ENCODE measurements at regions not wholly inside any gene's neighbourhood (a gene's known extent, or its start where the extent isn't known, plus 50 kb on each side); places are given as distances from the start of the nearest gene placed in this dataset.
"Not testable (repeated sequence)": the region's sequence is repeated elsewhere in the genome, so short reads cannot be mapped to it uniquely, and the experiment has no call there.

DNA sequence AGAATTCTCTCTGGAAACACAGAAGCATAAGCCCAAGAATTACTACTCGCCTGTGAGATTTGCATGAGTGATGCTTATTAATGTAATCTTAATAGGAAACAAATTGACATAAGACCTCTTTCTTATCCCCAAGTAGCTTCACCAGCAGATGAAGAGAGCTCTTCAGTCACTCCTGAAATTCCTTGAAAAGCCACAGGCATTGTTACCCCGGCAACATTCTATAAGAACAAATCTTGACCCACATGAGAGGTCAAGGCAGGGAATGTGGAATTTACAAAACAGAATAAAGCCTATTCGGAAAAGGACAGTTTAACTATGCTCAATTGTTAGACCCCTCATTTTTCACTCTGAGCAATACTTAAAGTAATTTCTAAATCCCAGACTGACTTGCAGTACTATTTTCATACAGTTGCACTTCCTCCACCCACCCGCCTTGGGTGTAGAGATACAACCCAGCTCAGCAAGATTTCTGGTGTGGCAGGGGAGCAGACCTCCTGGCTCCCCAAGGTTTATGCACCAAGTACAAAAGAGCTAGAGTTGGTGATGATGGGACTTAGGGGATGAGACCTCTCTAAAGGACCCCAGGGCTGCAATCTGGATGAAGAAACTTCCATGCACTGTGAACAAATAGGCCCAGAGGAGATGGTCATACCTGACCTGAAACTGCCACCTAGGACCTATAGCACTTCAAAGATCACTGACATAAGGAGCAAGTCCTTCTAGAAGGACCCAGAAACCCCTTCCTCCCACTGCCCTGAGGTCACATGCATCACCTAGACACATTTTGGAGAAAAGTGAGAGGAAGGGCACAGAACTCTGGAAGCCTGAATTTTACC is 242.1 kb downstream of the ZNF608 start:
- DNase-seq = no peak

DNA sequence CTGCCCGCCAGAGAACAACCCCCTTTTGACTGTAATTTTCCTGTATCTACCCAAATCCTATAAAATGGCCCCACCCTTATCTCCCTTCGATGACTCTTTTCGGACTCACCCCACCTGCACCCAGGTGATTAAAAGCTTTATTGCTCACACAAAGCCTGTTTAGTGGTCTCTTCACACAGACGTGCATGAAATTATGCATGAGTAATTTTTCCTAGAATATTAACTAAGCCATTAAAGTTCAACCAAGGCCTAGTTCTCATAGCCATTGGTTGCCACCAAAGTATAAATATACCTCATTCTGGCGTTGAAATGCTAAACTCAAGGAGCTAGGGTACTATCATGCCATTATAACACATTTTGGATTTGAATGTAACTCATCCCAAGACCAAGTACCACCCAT is 243.9 kb downstream of the ZNF608 start:
- no peak for DNase-seq

DNA sequence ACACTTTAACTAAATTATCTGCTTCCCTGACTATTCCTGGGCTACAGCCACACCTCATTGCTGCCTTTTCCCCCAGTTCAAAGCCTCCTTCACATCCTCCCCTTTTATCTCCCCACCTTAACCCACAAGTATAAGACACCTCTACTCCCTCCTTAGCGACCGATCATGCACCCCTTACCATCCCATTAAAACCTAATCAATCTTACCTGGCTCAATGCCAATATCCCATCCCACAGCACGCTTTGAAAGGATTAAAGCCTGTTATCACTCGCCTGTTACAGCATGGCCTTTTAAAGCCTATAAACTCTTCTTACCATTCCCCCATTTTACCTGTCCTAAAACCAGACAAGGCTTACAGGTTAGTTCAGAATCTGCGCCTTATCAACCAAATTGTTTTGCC is 246.6 kb downstream of the ZNF608 start:
- not testable (repeated sequence) for DNase-seq

DNA sequence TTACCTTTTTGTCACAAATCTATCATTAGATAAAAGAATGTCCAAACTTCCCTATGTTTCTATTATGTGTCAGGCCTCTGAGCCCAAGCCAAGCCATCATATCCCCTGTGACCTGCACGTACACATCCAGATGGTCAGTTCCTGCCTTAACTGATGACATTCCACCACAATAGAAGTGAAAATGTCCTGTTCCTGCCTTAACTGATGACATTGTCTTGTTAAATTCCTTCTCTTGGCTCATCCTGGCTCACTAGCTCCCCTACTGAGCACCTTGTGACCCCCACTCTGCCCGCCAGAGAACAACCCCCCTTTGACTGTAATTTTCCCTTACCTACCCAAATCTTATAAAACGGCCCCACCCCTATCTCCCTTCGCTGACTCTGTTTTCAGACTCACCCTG is 249.5 kb downstream of the ZNF608 start:
- DNase-seq = not testable (repeated sequence)

DNA sequence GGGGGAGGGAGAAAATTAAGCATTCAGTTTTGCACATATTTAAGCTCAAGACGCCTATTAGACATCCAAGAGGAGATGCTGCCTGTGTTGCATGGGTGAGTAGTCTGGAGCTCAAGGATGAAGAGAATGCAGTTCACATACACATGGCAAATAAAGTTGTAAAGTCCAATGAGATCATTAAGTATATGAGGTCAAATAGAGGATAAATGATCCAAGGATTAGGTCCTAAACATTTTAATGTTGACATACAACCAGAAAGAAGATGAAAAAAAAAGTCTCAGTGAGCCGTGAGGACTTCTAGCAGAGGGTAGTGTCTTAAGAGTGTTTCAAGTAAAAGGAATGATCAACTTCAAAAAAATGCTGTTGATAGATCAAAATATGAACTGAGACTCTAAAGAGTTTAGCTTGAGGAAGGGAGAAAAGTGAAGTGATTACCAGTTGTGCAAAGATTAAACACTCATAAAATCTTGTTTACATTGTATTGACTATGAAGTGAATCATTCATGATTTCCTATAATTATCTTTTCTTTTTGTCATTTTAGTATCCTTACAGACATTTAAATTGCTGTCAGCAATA is 251.8 kb downstream of the ZNF608 start:
- DNase-seq = no peak

DNA sequence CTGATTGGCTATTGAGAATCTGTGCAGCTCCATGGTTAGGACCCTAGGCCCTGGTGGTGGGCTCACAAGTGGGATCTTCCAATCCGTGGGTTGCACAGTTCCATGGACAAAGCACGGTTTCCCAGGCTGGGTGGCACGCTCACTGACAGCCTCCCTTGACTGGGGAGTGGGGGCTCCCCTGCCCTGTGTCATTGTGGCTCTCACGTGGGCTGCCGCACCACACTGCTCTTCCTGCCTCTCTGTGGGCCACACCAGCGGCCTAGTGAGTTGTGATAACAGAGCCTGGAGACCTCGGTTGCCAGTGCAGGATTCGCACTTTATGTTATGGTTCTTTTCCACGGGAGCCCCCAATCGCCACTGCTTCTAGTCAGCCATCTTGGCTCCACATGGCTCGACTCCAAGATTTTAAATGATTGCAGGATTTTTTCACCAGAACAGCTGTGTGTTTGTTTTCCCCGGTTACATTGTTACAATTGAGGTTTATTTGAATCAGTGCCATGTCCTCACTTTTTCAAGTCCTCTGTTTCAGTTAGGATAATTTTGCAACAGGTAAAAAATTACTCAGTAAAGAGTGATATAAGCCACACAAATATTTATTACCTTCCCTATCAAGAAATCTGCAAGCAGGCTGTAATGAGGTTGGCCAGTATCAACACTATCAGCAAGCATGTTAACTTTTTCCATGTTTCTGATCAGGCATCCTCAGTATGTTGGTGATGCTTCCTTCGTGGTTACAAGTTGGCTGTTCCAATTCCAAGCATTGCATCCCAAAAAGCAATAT is 253.8 kb downstream of the ZNF608 start:
- DNase-seq = no peak

DNA sequence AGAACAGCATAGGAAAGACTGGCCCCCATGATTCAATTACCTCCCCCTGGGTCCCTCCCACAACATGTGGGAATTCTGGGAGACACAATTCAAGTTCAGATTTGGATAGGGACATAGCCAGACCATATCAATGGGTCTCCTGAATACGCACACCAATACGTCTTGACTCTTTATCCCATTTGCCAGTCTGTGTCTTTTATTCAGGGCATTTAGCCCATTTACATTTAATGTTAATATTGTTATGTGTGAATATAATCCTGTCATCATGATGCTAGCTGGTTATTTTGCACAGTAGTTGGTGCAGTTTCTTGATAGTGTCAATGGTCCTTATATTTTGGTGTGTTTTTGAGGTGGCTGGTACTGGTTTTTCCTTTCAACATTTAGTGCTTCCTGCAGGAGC is 256.1 kb downstream of the ZNF608 start:
- not testable (repeated sequence) for DNase-seq

DNA sequence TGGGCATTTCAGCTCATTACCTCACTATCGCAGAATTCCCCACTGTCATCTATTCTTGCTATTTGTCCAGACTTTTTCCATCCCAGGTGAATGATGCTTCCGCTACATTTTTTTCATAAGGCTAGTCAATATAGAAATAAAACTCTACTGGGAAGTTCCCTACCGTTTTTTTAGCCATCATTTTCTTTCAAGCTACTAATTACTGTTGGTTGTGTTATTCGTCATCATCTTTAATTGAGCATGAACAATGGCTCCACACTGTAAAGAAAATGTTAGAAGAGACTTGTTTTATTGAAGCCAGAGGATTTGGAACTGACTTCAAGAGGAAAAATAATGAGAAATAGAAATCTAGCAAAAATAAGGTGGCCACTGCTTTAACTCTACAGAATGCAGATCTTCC is 265.0 kb downstream of the ZNF608 start:
- DNase-seq = no peak

DNA sequence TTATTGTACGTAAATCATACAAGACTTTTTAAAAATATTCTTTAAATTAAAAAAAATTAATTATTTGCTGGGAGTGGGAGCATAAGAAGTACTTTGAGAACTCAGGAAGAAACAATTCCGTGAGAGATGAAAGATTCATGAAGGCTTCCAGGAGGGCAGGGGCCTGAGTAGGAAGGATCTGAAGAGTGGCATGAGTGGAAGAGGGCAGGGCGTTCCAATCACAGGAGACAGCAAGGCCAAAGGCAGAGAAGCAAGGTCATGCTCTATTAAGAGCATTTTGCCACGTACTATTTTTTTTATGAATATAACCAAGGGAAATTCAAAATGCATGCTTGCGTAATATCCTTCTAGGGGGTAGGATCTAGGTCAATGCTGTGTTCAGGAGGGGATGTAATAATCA is 265.5 kb downstream of the ZNF608 start:
- no peak for DNase-seq

DNA sequence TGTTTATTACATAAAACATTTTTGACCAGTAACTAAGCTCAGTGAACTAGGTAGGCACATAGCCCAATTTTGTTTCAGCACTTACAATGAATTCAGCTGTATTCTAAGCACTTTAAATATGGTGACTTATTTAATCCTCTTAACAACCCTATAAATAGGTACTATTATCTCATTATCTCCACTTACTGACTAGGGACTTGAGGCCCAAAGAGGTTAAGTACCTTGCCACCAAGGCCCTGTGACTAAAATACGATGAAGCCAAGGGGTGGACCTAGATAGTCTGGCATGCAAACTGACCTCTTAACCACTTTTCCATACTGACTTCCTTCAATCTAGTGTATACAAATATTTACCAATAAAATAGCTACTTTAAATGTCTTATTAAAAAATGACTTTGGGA is 266.4 kb downstream of the ZNF608 start:
- DNase-seq = no peak

DNA sequence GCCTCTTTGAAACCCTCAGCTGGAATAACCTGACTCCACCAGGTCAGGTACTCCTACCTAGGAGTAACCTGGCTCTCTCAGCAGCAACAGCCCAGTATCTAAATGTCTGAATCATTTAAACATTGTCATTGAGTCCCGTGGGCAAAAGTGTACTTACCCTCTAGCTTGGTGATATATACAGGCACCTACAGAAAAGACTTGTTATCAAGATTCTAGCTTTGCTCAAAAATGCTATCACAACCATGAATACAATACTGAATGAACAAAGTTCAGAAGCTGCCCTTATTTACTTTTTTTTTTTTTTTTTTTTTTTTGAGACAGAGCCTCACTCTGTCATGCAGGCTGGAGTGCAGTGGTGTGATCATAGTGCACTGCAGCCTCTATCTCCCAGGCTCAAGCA is 268.2 kb downstream of the ZNF608 start:
- DNase-seq = no peak

DNA sequence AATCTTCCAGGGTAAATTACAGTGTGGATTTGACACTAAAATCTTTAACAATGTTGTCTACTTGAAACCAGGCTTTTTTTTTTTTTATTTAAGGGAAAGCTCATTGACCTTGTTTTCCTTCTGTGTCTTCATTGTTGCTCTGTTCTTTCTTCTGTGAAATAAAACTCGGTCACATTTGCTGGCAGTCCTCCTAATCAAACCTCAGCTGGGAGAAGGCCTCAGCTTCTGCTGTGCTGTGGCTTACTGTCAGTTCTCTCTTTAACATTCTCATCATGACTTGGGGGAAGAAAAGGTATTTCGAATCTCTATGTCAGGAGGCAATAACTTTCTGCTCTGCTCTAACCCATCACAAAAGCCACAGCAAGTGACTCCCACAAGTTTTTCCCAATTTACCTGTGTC is 268.9 kb downstream of the ZNF608 start:
- no peak for DNase-seq

DNA sequence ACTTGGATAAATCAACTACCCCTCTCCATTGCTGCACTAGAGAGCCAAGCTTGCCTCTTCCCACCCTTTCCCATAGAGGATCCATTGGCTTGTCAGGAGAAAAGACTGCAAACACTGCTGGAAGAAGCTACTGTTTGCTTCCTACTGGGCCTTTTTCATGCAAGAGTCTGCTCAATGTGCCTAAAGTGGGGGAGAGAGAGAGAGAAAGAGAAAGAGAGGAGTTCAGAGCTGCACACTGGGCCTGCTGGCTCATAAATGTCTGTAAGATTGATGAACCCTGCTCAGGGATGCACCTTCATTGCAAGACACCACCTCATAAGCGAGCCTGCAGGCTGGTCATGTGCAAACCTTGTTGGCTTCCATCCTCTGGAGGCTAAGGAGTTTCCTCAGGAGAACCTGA is 269.4 kb downstream of the ZNF608 start:
- DNase-seq = no peak

DNA sequence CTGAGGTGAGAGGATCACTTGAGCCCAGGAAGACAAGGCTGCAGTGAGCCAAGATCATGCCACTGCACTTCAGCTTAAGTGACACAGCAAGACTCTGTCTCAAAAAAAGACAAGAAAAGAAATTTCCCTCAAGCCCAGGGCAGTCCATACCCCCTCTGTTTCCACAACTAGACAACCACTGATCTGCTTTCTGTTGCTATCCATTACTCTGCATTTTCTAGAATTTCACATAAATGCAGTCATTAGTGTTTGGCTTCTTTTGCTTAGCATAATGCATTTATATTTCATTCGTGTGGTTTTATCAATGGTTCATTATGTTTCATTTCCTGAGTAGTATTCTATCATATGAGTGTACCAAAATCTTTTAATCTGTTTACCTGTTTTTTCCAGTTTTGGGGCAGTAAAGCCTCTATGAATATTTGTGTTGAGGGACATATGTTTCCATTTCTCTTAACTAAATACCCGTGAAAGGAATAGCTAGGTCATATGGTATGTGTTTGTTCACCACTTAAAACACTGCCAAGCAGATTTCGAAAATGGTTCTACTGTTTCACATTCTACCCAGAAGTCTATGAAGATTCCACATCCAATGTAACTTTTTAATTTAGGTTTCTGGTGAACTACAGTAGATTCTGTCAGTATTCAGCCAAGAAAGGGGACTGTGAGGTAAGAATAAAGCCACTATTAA is 271.8 kb downstream of the ZNF608 start:
- no peak for DNase-seq

DNA sequence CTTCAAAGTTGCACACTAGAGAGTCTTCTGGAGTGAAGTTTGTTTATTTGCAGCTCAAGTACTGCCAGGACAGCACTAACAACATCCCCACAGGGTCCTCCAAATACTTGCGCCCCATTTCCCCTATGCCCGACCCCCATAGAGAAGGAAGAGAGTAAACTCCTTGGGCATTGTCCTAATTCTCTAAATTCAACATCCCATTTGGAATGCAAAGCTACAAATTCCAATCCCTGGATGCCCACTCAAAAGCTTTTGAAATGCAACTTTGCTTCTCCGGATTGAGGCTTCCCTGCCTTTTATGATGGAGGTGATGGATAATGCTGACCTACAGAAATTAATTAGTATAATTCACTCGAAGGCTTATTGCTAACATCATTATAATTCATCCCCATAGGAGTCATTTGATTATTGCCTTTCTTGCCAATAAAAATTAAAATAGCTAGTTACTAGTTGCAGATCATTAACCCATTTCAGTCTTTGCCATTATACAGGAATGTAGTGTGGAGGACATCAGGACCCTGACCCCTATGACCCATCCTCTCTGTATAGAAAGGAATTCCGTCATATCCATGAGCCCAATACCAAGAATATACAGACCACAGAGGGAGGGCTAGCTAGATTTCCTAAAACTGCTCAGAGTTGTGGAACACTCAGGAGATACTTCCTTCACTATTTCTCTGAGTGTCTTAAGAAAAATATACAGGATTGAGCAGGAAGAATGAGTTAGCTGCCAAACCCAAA is 277.6 kb downstream of the ZNF608 start:
- no peak for DNase-seq

DNA sequence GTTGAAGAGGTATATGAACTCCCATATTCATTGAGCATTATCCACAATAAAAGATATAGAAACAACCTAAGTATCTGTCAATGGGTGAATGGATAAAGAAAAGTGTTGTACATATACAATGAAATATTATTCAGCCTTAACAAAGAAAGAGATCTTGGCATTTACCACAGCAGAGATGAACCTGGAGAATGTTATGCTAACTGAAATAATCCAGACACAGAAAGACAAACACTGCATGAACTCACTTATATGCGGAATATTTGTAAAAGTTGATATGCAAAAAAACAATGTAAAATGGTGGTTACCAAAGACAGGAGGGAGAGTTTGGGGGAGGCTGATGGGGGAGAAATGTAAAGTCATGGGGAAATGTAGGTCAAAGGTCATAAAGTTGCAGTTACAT is 278.7 kb downstream of the ZNF608 start:
- no peak for DNase-seq

DNA sequence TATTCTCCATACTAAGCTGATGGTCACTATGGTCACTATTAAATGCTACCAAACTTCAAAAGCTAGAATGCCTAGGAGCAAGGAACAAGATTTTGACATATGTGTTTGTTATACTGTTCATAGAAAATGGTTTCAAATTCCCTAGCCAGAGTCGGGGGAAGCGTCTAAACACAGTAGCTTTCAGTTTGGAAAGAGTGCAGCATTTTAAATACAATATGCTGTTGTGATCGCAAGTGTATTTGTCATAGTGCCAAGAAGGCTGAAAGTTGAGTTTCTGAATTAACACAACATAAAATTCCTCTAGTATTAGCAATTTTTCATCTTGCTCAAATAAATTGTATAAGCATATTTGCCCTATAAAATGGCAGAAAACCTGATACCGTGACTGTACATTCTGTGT is 280.4 kb downstream of the ZNF608 start:
- DNase-seq = no peak

DNA sequence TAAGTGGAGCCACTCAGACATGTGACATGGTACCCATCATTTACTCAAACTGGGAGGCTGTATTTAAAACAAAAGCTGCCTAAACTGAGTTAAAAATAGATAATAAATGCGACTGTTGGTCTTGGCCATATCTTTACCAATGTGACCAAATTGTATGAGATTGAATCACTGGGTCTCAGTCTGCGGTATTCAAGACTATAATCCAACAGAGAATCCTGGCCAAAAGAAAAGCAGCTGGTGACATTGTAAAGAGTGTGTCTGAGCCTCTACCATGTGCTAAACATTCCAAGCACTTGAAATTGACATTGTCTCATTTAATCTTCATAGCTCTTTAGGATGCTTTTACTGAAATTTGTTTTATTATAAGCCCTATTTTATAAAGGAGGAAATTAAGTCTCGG is 282.6 kb downstream of the ZNF608 start:
- no peak for DNase-seq

DNA sequence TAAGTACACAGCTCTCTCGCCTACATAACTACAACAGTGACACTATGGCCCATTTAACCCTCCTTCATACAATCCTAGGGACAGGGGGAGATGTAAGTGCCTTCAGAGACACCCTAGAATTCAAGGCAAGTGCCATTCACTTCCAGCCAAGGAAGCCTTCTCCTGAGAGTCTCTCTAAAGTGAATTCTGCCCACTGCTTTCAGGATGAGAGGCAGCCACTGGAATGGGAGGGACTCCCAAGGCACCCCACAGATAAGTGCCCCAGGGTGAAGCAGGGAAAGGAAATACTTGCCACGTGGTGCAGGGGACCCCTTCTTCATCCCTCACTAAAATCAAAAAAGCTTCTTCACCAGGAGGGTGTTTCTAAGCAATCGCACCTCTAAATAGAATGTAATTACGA is 283.7 kb downstream of the ZNF608 start:
- no peak for DNase-seq

DNA sequence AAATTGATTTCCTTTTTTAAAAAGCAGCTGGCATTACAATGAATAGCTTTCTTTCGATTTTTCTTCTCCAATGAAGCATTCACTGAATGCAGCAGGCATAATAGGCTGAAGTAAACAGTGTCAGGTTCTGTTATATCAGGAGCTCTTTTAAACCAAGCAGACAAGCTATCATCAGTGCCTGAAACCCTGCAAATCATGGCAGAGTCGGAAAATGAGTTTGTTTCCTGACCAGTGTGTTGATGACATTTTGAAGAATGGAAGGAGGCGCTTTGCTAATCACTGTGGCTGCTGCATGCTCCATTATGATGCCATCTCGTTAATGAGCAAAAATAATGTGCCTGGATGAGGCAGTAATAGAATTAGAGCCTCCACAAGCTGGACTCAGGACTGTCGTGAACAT is 284.5 kb downstream of the ZNF608 start:
- DNase-seq = no peak

DNA sequence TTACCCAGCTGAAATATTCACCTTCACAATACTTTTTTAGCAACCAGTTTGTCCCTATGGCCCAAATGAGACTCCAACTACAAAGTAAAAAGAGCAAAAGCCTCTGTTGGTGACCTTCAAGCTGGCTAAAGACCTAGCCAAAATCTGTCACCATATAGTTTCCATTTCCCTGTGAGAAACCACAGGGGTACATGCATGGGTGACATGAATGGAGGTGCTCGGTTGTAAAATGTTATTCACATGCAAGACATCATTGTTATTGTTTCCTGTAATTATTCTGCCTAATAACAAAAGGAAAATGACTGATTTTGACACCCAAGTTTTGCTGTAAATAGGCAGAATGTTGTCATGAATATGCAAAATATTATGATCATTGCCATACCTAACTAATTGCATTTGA is 285.3 kb downstream of the ZNF608 start:
- no peak for DNase-seq

DNA sequence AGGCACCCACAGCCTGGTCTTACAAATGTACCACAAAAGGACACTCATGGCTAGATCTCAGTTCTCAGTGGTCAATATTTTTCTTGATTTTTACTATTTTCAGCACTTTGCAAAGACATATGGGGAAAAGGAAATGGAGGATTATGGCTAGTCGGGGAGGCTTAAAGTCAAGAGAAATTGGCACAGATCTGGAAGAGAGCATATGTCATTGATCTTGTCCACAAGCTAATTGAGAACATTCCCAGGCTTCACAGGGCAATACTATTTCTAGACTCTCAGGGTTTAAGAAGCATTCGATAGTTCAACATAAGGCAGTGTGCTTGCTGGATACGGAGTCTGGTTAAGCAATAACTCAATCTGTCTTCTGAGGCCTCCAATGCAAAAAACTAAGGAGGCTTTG is 285.8 kb downstream of the ZNF608 start:
- no peak for DNase-seq

DNA sequence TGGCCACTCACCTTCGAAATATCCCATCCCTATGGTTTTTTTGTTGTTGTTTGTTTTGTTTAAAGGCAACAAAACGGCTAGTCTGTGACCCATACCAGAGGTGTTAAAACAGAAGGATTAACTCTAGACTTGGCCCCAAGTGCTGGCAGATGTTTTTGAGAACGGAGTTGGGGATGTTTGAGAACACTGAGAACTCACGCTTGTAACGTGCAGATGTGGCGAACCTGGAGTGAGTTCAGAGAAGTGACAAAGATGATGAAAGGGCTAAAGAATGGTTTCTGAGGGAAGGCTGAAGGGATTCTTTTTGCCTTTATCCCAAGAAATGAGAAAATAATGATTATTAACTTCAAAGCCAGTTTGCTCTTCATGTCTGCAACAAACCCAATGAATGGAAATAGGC is 286.5 kb downstream of the ZNF608 start:
- DNase-seq = no peak
